WTC11 (cell line): ENCODE measurements at regions not wholly inside any gene's neighbourhood (a gene's known extent, or its start where the extent isn't known, plus 50 kb on each side); places are given as distances from the start of the nearest gene placed in this dataset.

Experiments used
- ATF1 ChIP-seq: sonication (generic); formaldehyde crosslinking; IDR thresholded peaks from 2 replicates; pipeline ENCODE4 v1.8.1; 2023; ENCODE audit warnings: mild to moderate bottlenecking, moderate library complexity, missing genetic modification reagents
- CREB1 ChIP-seq: sonication (generic); formaldehyde crosslinking; IDR thresholded peaks from 2 replicates; pipeline ENCODE4 v1.8.0; 2023; ENCODE audit warnings: mild to moderate bottlenecking, missing genetic modification reagents
- ESRRA ChIP-seq: sonication (generic); formaldehyde crosslinking; IDR thresholded peaks from 2 replicates; pipeline ENCODE4 v1.8.1; 2022; ENCODE audit warnings: mild to moderate bottlenecking, missing genetic modification reagents, borderline replicate concordance
- FOXJ3 ChIP-seq: sonication (generic); formaldehyde crosslinking; IDR thresholded peaks from 2 replicates; pipeline ENCODE4 v1.9.0; 2021; ENCODE audit warnings: missing genetic modification reagents, mild to moderate bottlenecking, borderline replicate concordance
- IRF2 ChIP-seq: sonication (generic); formaldehyde crosslinking; IDR thresholded peaks from 2 replicates; pipeline ENCODE4 v1.8.0; 2022; ENCODE audit warnings: low read depth, missing genetic modification reagents, borderline replicate concordance
- NFYB ChIP-seq: sonication (generic); formaldehyde crosslinking; conservative IDR thresholded peaks from 2 replicates; pipeline ENCODE4 v1.8.0; 2022; ENCODE audit warnings: low read depth, missing genetic modification reagents
- NR2C2 ChIP-seq: sonication (generic); formaldehyde crosslinking; IDR thresholded peaks from 2 replicates; pipeline ENCODE4 v1.8.0; 2022; ENCODE audit warnings: mild to moderate bottlenecking, missing genetic modification reagents
- TF ChIP-seq, protein P1 (sequence below): sonication (generic); formaldehyde crosslinking; IDR thresholded peaks from 2 replicates; pipeline ENCODE4 v1.8.0; 2022; ENCODE audit warnings: mild to moderate bottlenecking, missing genetic modification reagents
- TF ChIP-seq, protein P2 (sequence below): fragments of 200-600 bp; IDR thresholded peaks from 2 replicates; pipeline ENCODE4 v1.8.0; 2022; ENCODE audit warnings: antibody characterized with exemption
- TF ChIP-seq, protein P3 (sequence below): sonication (generic); formaldehyde crosslinking; IDR thresholded peaks from 2 replicates; pipeline ENCODE4 v1.8.1; 2022; ENCODE audit warnings: low read depth, missing genetic modification reagents, borderline replicate concordance
- TF ChIP-seq, protein P4 (sequence below): sonication (generic); formaldehyde crosslinking; IDR thresholded peaks from 2 replicates; pipeline ENCODE4 v1.8.0; 2022; ENCODE audit warnings: missing genetic modification reagents
- TF ChIP-seq, protein P5 (sequence below): fragments of 250-450 bp; sonication (Bioruptor Pico); conservative IDR thresholded peaks from 2 replicates; pipeline ENCODE4 v1.9.0; 2021; ENCODE audit warnings: mild to moderate bottlenecking
- TF ChIP-seq, protein P6 (sequence below): sonication (generic); formaldehyde crosslinking; IDR thresholded peaks from 2 replicates; pipeline ENCODE4 v1.8.0; 2022; ENCODE audit warnings: mild to moderate bottlenecking, missing genetic modification reagents

DNA sequence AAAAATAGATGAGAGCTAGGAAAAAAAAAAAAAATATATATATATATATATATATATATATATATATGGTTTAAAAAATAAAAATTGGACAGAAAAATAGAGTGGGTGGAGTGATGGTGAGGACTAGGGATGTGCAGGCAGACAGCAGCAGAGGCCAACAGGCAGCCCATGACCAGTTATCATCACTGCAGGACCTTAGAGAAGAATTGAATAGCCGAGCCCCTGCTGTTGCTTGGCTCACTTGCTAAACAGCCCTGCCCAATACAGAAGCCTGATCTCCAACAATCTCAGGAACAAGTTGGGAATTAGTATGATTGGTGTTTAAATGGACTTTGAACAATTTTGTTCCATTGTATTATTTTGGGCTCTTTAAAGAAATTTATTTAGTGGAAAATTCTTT is 967.5 kb upstream of the PIK3C3 start:
- TF ChIP-seq, protein P1, sequence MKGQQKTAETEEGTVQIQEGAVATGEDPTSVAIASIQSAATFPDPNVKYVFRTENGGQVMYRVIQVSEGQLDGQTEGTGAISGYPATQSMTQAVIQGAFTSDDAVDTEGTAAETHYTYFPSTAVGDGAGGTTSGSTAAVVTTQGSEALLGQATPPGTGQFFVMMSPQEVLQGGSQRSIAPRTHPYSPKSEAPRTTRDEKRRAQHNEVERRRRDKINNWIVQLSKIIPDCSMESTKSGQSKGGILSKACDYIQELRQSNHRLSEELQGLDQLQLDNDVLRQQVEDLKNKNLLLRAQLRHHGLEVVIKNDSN (CRISPR knock-in tag), result no peak
- TF ChIP-seq, protein P2, sequence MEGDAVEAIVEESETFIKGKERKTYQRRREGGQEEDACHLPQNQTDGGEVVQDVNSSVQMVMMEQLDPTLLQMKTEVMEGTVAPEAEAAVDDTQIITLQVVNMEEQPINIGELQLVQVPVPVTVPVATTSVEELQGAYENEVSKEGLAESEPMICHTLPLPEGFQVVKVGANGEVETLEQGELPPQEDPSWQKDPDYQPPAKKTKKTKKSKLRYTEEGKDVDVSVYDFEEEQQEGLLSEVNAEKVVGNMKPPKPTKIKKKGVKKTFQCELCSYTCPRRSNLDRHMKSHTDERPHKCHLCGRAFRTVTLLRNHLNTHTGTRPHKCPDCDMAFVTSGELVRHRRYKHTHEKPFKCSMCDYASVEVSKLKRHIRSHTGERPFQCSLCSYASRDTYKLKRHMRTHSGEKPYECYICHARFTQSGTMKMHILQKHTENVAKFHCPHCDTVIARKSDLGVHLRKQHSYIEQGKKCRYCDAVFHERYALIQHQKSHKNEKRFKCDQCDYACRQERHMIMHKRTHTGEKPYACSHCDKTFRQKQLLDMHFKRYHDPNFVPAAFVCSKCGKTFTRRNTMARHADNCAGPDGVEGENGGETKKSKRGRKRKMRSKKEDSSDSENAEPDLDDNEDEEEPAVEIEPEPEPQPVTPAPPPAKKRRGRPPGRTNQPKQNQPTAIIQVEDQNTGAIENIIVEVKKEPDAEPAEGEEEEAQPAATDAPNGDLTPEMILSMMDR, result no peak
- TF ChIP-seq IRF2 (CRISPR knock-in tag) (no peak), FOXJ3 (no peak), ATF1 (CRISPR knock-in tag) (no peak), ESRRA (no peak), NFYB (no peak), CREB1 (CRISPR knock-in tag) (no peak), NR2C2 (CRISPR knock-in tag) (no peak)
- TF ChIP-seq, protein P3, sequence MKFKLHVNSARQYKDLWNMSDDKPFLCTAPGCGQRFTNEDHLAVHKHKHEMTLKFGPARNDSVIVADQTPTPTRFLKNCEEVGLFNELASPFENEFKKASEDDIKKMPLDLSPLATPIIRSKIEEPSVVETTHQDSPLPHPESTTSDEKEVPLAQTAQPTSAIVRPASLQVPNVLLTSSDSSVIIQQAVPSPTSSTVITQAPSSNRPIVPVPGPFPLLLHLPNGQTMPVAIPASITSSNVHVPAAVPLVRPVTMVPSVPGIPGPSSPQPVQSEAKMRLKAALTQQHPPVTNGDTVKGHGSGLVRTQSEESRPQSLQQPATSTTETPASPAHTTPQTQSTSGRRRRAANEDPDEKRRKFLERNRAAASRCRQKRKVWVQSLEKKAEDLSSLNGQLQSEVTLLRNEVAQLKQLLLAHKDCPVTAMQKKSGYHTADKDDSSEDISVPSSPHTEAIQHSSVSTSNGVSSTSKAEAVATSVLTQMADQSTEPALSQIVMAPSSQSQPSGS (CRISPR knock-in tag), result no peak
- TF ChIP-seq, protein P4, sequence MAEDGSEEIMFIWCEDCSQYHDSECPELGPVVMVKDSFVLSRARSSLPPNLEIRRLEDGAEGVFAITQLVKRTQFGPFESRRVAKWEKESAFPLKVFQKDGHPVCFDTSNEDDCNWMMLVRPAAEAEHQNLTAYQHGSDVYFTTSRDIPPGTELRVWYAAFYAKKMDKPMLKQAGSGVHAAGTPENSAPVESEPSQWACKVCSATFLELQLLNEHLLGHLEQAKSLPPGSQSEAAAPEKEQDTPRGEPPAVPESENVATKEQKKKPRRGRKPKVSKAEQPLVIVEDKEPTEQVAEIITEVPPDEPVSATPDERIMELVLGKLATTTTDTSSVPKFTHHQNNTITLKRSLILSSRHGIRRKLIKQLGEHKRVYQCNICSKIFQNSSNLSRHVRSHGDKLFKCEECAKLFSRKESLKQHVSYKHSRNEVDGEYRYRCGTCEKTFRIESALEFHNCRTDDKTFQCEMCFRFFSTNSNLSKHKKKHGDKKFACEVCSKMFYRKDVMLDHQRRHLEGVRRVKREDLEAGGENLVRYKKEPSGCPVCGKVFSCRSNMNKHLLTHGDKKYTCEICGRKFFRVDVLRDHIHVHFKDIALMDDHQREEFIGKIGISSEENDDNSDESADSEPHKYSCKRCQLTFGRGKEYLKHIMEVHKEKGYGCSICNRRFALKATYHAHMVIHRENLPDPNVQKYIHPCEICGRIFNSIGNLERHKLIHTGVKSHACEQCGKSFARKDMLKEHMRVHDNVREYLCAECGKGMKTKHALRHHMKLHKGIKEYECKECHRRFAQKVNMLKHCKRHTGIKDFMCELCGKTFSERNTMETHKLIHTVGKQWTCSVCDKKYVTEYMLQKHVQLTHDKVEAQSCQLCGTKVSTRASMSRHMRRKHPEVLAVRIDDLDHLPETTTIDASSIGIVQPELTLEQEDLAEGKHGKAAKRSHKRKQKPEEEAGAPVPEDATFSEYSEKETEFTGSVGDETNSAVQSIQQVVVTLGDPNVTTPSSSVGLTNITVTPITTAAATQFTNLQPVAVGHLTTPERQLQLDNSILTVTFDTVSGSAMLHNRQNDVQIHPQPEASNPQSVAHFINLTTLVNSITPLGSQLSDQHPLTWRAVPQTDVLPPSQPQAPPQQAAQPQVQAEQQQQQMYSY (CRISPR knock-in tag), result no peak
- TF ChIP-seq, protein P5, sequence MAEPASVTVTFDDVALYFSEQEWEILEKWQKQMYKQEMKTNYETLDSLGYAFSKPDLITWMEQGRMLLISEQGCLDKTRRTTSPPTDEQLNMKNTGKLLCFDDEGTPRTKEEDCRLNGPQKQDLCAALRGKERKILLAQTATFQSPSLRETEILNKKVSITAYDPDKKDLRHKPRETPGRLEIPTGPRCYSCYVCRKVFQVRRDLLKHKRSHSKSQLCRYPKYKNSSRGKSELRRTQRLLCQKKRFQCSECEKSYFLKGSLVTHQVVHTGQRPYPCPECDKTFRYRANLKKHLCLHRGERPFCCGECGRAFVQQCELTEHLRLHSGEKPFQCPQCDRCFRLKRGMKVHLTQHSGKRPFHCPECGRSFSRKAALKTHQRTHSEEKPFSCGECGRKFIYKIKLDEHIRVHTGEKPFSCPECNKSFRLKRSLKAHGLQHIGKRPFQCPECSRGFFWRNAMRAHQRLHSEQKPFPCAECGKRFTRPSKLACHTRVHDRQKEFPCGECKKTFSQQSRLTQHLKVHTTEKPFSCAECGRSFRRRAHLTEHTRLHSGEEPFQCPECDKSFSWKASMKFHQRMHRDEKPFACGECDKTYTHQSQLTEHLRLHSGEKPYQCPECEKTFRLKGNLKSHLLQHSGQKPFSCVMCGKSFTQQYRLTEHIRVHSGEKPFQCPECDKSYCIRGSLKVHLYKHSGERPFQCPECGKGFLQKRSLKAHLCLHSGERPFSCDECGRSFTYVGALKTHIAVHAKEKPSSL, result no peak
- TF ChIP-seq, protein P6, sequence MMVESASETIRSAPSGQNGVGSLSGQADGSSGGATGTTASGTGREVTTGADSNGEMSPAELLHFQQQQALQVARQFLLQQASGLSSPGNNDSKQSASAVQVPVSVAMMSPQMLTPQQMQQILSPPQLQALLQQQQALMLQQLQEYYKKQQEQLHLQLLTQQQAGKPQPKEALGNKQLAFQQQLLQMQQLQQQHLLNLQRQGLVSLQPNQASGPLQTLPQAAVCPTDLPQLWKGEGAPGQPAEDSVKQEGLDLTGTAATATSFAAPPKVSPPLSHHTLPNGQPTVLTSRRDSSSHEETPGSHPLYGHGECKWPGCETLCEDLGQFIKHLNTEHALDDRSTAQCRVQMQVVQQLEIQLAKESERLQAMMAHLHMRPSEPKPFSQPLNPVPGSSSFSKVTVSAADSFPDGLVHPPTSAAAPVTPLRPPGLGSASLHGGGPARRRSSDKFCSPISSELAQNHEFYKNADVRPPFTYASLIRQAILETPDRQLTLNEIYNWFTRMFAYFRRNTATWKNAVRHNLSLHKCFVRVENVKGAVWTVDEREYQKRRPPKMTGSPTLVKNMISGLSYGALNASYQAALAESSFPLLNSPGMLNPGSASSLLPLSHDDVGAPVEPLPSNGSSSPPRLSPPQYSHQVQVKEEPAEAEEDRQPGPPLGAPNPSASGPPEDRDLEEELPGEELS (CRISPR knock-in tag), result no peak
